GM19463 (cell line): ENCODE measurements at regions not wholly inside any gene's neighbourhood (a gene's known extent, or its start where the extent isn't known, plus 50 kb on each side); places are given as distances from the start of the nearest gene placed in this dataset.
A peak's percentile ranks its signal among the peaks of the same experiment; 100 is the strongest.
"Not testable (repeated sequence)": the region's sequence is repeated elsewhere in the genome, so short reads cannot be mapped to it uniquely, and the experiment has no call there.

Experiments used
- ATAC-seq: cut with Tn5 transposase; IDR thresholded peaks from one replicate; pipeline ENCODE4 v1.9.1; 2021; ENCODE audit warnings: mild to moderate bottlenecking, moderate library complexity; ENCODE audit not compliant: unreplicated experiment

GRCh38 chr7:34575006-34575405, 83.0 kb upstream of the NPSR1 start:
- no peak for ATAC-seq

DNA sequence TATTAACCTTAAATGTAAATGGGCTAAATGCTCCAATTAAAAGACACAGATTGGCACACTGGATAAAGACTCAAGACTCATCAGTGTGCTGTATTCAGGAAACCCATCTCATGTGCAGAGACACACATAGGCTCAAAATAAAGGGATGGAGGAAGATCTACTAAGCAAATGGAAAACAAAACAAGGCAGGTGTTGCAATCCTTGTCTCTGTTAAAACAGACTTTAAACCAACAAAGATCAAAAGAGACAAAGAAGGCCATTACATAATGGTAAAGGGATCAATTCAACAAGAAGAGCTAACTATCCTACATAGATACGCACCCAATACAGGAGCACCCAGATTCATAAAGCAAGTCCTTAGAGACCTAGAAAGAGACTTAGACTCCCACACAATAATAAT, 80.1 kb upstream of the NPSR1 start:
- ATAC-seq: not testable (repeated sequence)

DNA sequence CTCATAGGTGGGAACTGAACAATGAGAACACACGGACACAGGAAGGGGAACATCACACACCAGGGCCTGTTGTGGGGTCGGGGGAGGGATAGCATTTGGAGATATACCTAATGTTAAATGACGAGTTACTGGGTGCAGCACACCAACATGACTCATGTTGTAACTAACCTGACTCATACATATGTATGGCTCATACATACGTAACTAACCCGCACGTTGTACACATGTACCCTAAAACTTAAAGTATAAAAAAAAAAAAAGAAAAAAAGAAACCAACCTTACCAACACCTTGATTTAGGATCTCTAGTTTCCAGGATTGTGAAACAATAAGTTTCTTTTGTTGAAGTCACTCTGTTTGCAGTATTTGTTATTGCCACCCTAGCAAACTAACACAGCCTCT, 76.3 kb upstream of the NPSR1 start:
- ATAC-seq: not testable (repeated sequence)

GRCh38 chr7:34584526-34584925, 73.5 kb upstream of the NPSR1 start:
- ATAC-seq: no peak

DNA sequence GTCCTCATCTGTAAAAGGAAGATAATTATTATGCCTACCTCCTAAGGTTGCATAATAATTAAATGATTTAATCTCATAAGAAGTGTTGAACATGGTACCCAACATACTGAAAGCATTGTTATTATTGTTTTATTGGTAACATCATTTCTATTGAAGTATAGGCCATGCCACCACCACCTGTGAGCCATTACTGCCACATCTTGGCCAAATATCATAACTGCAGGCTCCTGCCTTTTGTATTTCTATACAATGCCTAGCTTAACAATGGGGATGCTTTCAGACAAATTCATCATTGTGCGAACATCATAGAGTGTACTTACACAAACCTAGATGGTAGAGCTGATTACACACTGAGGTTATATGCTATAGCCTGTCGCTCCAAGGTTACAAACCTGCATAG, 61.1 kb upstream of the NPSR1 start:
- ATAC-seq: peak; percentile 54

DNA sequence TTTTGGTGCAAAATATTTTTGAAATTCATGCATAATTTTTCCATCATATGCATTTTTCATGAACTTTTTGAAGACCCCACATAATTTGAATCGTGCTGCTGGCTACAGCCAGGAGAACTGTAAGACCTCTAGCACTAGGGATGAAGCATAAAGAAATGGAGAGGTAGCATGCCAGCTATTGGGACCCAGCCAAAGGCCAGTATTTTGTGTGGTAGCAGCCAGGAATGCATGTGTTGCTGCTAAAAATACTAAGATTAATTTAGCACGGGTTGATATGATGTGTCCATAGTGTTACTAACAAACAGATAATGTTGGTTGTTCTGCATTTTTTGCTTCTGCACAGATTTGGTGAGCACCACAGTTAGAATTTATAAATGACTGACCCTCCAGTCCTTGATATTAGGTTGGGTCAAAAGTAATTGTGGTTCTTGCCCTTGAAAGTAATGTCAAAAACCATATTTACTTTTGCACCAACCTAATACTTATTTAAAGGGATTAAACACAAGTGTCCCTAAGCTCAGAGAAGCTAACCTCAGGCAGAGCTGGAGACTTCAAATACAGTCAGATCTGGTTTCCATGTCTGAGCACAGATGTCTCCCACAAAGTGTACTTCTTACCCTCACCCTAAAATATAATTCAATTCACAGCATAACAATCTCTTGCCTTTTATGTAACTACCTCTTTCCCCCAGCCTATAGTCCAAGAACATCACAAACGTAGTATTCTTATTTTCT, 54.1 kb upstream of the NPSR1 start:
- no peak for ATAC-seq
